ENCODE measurements at regions not wholly inside any gene's neighbourhood (a gene's known extent, or its start where the extent isn't known, plus 50 kb on each side); places are given as distances from the start of the nearest gene placed in this dataset.

DNA sequence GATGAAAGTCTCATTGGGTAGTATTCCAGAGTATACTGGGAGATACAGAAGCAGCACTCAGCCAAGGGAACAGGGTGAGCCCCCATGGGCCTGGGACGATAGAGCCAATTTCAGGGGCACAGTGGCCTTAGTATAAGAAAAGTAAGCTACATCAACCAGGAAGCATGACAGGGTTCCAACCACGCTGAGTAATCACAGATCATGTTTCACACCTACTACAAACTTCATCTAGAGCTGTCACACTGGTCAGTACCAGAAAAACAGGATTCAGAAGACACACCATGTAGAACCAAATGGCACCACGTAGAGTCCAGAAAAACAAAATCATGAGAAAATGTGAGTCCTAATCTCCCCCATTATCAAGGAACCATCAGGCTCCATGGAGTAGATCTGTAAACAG lies 1292.4 kb upstream of the MIR17HG start:
- TF ChIP-seq REST (IDR thresholded peaks at IDR 0.05) (no peak), EP300 (IDR thresholded peaks at IDR 0.05) (no peak), BCL3 (IDR thresholded peaks at IDR 0.05) (no peak), RAD21 (conservative IDR thresholded peaks at IDR 0.05 in 1 of 2, IDR thresholded peaks at IDR 0.05 in 1 of 2) (no peak), SMC3 (IDR thresholded peaks at IDR 0.05) (no peak), POLR2A (IDR thresholded peaks at IDR 0.05; ENCODE audit: low read length) (no peak), PBX3 (IDR thresholded peaks at IDR 0.05) (no peak), MYC (IDR thresholded peaks at IDR 0.05; ENCODE audit: borderline replicate concordance, low read length) (no peak), POLR2AphosphoS2 (conservative IDR thresholded peaks at IDR 0.05; ENCODE audit: low read length) (no peak), JUN (IDR thresholded peaks at IDR 0.05) (no peak)
- TF ChIP-seq, protein P1, sequence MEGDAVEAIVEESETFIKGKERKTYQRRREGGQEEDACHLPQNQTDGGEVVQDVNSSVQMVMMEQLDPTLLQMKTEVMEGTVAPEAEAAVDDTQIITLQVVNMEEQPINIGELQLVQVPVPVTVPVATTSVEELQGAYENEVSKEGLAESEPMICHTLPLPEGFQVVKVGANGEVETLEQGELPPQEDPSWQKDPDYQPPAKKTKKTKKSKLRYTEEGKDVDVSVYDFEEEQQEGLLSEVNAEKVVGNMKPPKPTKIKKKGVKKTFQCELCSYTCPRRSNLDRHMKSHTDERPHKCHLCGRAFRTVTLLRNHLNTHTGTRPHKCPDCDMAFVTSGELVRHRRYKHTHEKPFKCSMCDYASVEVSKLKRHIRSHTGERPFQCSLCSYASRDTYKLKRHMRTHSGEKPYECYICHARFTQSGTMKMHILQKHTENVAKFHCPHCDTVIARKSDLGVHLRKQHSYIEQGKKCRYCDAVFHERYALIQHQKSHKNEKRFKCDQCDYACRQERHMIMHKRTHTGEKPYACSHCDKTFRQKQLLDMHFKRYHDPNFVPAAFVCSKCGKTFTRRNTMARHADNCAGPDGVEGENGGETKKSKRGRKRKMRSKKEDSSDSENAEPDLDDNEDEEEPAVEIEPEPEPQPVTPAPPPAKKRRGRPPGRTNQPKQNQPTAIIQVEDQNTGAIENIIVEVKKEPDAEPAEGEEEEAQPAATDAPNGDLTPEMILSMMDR (IDR thresholded peaks at IDR 0.05) = no peak
- TF ChIP-seq, protein P2, sequence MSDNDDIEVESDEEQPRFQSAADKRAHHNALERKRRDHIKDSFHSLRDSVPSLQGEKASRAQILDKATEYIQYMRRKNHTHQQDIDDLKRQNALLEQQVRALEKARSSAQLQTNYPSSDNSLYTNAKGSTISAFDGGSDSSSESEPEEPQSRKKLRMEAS (IDR thresholded peaks at IDR 0.05) = no peak
